T1000 (cell line): ENCODE measurements at regions not wholly inside any gene's neighbourhood (a gene's known extent, or its start where the extent isn't known, plus 50 kb on each side); places are given as distances from the start of the nearest gene placed in this dataset.
"Not testable (repeated sequence)": the region's sequence is repeated elsewhere in the genome, so short reads cannot be mapped to it uniquely, and the experiment has no call there.

Experiments
- DNase-seq: peaks from one replicate; lab custom pipeline; 2025; ENCODE audit warnings: mixed read lengths; lab: John Stamatoyannopoulos, UW

DNA sequence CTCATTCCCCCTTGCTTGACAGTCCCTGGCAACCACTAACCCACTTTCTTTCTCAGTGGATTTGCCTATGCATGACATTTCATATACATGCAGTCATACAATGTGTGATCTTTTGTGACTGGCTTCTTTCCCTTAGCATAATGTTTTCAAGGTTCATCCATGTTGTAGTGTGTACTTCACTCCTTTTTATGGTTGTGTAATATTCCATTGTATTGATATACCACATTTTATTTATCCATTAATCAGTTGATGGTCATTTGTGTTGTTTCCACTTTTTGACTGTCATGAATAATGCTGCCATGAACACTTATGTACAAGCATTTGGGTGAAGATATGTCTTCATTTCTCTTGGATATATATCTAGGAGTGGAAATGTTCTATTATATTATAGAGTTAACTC is 127.7 kb upstream of the GRIK3 start:
- DNase-seq = no peak

DNA sequence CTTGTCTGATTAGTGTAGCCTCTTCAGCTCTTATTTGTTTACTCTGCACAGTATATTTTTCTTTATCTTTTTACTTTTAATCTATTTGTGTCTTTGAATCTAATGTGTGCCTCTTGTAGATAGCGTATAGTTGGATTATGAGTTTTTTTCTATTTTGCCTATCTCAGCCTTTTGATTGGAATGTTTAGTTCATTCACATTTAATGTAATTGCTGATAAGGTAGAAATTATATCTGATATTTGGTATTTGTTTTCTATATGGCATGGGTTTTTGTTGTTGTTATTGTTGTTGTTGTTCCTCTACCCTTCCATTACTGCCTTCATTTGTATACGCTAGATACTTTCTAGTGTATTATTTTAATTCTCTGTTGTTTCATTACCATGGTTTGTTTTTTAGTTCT is 131.7 kb upstream of the GRIK3 start:
- DNase-seq = no peak

DNA sequence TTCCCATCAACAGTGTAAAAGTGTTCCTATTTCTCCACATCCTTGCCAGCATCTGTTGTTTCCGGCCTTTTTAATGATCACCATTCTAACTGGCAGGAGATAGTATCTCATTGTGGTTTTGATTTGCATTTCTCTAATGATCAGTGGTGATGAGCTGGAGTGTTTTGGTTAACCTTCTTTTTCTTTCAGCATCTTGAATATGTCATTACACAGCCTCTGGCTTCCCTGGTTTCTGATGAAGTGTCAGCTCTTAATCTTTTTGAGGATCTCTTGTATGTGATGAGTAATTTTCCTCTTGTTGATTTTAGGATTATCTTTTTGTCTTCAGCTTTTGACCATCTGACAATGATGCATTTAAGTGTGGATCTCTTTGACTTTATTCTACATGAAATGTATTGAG is 133.2 kb upstream of the GRIK3 start:
- DNase-seq = no peak

DNA sequence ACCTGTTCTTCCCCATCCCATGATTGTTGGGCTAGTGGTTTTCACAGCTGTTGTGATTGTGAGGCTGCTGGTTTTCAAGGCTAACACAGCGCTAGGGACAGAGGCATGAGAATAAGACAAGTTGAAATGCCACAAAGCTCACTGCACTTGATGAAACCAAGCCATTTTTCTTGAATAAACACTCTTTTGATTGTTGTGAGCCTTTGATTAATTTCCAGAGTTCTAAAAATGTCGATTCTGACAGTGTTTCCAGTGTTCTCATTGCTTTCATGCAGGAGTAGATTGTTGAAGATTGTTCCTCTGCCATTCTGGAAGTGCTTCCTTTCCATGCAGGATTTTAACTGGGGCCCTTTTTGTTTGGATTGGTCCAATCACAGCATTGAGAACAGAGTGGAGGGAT is 134.9 kb upstream of the GRIK3 start:
- DNase-seq = no peak

DNA sequence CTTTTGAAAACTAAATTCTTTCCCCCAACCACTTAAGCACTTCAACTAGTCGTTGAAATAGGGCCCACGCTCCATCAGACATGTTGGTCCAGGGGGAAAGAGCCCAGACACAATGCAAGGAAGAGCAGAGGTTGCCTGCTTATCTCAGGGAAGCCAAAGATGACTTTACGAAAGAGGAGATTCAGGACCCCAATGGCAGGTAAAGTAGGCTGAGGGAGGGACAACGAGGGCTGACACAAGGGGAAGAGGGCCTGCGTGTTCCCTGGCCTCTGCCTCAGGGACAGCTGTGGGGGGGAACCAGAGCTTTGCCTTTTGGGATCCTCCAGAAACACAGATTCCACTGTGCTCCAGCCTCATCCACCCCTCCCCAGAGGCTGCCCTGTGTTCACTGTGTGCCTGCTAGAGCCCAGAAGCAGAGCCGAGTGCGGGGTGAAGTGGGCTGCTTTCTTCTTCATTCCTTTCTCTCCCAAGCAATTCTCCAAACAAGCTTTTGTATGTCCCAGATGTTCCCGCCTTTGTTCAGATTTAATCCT is 135.5 kb upstream of the GRIK3 start:
- no peak for DNase-seq

DNA sequence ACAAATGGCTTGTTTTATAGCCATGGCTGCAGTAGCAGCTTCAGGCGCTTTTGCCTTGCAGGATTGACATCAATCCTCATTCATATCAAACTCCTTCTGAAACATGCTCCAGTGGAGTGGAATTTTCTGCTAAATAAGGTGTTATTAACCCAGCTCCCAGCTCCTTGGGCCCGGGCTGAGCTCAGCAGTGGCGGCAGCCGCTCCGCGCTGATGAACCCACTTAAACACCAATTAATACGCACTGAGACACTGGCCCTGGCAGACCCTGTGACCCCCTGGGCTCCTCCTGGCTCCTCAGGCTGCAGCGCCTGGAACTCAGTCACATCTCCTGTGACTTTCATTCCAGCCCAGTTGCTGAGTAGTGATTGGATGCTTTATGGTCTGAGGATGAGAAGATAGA is 137.4 kb upstream of the GRIK3 start:
- no peak for DNase-seq

DNA sequence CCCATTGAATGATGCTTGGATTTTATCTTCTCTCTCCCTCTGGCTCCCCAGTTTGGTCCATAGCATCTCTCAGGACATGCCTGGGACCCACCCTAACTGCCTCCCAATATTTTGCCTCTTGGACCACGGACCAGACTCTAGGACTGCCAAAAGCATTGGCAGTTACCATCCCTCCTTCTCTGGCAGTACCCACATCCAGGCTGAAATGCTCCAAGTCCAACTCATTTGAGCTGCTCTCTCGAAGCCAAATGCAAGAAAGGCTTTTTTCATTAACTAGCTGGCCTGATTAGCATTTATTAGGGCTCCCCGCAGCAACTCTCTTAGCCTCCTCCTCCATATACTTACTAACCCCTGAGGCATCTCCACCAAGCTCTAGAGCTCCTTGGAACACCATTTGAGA is 140.0 kb upstream of the GRIK3 start:
- DNase-seq = no peak

DNA sequence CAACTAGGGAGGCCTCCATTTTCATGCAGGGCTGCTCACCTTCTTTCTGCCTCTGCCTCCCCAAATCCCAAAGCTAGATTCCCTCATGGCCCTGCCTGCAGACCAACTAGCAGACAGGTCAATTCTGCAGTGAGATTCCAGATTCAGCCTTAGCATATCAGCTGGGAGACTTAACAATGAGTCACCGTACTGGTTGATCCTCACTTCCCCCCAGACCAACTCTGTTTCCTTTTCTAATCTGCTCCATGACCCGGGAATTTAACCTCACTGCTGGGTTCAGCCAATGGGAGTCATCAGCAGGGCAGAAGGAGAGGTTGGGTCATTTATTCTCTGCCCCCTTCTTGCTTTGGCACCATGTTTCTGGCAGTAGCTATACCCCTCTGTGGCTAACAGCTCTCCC is 140.6 kb upstream of the GRIK3 start:
- no peak for DNase-seq

DNA sequence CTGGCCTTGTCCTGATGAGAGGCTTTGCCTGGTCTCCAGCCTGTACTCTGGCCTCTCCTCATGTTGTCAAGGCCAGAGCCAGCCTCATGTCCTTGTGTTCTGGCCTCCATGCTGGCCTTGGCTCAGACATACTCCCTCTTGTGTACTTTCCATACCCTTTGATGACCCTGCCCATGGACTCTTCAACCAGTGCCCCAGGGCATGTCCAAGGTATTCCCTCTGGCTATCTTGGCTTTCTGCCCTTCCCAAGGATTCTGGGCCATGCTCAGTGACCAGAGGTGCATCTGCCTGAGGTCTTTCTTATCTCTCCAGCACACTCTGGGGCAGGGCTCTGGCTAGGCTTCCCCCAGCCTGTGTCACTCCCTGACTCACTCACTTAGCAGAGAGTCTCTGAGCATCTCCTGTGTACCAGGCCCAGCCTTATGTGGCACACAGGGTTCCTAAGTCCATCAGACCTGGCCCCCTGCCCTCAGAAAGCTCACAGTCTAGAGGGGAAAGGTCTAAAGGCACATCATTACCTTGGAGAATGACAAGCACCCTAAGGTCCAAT is 141.4 kb upstream of the GRIK3 start:
- DNase-seq = no peak

DNA sequence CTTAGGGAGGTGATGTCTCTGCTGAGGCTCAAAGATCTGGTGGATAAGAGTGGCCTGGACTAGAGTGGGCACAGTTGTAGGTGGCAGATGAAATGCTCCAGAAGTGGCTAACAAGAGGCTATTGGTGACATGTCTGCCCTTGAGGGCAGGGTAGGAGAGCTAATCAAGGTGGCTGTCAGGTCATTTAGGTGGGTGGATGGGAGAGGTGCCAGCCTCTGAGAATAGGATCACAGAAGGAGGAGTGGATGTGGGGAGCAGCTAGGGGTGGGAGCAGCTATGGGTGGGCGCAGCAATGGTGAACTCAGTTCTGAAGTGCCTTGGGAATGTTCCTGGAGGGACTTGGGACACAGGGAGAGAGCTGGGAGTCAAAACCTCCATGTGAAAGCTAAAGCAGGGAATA is 142.0 kb upstream of the GRIK3 start:
- DNase-seq = no peak

DNA sequence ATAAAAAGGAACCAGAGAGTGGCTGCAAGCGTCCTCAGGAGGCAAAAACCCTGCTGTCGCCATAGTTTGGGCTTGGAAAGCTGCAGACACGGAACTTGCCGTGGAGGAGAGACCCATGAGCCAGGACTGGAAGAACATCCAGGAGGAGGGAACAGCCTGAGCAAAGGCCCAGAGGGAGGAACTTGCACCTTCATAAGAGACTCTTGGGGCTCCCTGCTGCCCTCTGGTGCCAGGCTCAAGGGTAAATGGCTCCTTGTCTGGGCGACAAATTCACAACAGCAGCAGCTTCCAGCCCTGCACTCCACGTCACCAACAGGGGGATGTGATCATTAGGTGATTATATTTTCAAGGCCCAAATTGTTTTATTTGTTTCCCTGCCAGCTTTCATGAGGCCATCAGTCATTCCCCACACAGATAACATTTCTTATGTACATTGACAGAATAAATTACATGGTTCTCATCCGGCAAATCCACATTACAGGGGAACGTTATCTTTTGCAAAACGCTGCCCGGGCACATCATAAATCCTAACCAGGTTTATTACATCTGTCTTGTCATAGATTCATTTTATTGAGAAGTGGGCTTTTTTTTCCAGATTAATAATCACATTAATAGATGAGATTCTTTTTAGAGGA is 143.0 kb upstream of the GRIK3 start:
- no peak for DNase-seq

DNA sequence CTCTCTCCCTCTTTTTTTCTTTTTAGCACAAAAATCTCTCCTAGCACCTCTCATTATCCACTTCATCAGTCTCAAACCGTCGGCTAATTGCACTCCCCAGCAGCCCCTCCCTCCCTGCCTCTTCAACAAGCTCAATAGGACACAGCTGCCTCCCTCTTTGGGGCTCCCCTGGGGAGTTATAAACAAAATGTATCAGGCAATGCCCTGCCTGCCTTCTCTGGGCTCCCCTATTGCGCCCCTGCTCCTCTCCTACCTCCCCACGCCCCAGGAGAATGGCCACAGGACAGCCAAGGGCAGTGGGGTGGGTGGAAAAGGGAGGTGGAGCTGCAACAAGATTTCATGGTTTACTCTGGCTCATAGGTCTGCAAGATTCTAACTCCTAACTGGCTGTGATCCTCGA is 147.1 kb upstream of the GRIK3 start:
- DNase-seq = no peak

DNA sequence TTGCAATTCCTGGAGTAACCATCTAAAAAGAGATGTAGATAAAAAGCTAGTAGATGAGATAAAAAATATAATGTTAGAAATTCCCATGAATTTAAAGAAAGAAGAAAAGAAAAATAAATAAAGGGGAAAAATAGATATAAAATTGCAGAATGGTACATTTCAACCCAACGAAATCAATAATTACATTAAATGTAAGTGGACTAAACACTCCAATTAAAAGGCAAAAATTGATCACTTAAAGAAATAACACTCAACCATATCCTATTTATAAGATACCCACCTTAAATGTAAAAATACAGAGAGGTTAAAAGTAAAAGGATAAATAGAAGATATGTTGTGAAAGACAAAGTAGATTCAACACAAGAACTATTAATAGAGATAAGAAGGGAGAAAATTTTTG is 150.5 kb upstream of the GRIK3 start:
- no peak for DNase-seq

DNA sequence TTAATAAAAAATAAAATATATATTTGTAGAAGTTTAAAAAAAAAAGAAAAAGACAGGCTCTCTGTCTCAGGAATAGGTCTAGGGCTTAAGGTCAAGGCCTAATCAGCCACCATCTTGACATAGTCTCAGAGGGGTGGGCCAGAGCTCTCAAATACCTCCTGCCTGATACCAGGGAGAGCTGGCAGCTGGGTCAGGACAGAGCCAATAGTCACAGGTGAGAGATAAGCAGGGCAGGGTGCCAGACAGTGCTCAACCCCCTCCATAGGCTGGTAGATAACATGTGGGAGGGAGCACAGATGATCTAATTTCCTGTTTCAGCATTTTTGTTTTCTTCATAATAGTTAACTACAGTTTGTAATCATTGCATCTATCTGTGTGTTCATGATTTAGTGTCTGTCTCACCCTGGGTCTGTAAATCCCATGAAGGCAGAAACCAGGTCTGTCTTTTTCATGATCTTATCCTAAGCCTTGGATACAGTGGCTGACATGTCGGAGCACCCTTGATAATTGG is 152.0 kb upstream of the GRIK3 start:
- no peak for DNase-seq

DNA sequence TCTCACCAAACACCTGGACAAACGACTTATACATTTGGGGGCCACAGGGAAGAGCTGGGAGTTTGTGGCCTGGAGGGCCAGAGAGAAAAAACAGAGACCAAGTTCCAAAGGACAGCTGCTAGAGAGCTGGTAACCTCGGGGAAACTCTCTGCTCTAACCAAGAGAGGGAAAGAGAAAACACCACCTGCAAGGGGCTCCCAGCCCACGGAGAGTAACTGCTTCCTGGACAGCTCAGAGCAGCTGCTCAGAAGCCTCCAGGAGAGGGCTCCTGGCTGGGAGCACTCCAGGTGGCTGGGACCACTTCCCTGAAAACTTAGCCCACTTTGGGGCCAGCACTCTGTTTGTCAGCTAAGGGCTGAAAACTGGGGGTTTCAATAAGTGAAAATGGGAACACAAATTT is 154.8 kb upstream of the GRIK3 start:
- no peak for DNase-seq

DNA sequence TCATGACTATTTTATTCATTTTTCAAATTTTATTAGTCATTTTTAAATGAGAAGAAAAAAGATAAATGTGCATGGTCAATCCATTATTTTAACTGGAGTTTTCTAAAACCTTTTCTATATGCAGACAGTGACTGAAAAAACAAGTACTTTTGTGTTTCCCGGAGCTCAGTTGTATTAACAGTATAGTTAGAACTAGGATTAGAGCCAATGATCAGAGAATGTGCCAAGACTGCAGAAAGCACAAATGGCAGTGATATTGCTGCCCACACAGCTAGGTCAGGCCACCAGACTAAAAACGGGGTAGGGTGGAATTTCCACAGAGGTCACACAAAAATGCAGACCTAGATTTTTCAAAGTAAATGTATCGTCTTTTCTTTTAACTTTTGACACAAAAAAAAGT is 163.1 kb upstream of the GRIK3 start:
- no peak for DNase-seq

DNA sequence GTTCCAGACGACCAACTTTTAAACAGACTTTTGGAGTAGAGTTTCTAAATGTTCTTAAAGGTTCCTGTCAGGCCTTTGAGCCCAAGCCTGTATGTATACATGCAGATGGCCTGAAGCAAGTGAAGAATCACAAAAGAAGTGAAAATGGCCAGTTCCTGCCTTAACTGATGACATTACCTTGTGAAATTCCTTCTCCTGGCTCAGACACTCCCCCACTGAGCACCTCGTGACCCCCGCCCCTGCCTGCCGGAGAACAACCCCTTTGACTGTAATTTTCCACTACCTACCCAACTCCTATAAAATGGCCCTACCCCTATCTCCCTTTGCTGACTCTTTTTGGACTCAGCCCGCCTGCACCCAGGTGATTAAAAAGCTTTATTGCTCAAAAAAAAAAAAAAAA is 180.0 kb upstream of the GRIK3 start:
- not testable (repeated sequence) for DNase-seq

DNA sequence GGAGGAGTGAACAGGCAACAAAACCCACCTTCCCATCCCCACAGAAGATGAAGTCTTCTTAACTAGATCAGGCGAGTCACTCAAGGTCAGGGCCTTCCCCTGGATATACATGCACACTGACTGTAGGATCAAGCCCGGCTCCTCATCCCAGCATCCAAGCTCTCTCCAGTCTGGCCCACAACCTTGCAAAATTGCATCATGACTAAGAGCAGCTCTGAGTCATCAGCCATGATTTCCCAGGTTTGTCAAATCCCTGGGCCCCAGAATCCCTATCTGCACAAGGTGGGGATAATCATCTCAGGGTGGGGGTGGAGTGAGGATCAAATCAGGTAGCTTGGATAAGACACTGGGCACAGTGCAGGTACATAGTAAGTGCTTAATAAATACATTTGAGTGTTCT is 199.3 kb upstream of the GRIK3 start:
- no peak for DNase-seq

DNA sequence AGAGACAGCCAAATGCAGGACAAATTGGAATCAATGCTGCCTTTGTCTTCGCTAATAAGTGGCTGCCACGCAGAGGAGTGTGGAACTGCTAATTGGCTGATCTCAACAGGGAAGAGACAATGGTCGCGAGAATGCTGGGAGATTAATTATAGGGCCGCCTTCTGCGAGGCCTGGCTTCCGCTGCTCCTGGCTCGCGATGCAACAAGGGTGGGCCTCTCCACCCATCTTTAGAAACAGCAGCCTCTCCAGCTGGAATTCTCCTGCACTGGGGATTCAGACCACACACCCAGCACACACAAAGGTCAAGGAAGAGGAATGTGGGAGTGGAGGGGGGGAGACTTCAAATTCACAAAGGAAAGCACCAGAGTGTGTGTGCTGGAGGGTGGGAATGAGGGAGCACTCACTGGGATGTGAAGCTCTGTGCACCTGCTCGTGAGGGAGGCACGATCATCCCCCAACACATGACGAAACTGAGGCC is 200.7 kb upstream of the GRIK3 start:
- DNase-seq = no peak

DNA sequence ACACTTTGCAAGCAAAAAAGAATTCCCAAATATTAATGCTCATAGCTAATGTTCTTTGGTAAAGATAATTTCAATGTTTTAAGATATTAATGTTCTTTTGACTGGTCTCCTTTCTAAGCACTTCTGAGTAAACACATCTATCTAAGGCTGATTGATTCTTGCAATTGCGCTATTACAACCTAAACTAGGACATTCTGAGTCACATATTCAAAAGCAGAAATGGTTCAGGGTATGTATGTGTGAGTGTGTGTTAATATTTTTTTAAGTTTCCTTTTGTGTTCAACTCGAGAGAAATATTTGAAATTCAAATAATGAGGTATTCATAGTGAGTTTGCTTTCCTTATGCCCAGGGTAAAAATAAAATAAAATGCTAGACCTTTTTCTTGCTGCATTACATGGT is 203.6 kb upstream of the GRIK3 start:
- no peak for DNase-seq

DNA sequence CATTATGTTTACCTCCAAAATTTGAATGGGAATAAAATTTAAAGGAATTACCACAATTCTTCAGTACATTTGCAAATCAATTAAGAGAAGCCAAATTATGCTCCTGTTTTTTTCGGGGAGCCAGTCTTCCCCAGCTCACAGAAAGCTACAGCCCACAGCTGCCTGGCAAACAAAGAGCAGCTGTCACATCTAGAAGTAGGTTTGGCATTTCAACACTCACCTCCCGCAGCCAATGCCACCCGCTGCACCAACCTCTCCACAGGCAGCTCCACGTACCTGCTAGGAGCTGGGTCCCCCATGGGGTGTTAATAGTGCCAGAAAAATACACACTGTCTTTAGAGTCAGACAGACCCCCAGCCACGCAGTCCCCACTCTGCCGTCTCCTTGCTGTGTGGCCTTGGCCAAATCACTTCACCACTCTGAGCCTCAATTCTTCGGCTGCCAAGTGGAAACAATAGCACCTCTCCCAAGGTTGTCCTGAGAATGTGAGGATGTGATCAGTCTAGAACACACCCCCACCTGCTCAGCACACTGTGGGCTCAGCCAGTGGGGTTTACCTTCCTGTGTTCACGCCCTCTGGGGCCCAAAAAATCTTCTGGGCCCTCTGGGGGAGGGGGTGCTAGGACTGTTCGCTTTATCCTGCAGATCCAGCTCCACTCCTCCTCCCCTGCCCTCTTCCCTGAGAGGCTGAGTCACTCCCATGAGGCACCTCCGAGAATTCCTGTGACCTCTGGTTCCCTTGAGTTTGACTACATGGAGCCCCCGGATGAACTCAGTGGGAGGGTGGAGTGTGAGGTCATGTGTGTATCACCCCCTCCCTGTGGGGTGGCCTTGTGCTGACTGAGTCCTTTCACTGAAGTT is 204.3 kb upstream of the GRIK3 start:
- DNase-seq = no peak

DNA sequence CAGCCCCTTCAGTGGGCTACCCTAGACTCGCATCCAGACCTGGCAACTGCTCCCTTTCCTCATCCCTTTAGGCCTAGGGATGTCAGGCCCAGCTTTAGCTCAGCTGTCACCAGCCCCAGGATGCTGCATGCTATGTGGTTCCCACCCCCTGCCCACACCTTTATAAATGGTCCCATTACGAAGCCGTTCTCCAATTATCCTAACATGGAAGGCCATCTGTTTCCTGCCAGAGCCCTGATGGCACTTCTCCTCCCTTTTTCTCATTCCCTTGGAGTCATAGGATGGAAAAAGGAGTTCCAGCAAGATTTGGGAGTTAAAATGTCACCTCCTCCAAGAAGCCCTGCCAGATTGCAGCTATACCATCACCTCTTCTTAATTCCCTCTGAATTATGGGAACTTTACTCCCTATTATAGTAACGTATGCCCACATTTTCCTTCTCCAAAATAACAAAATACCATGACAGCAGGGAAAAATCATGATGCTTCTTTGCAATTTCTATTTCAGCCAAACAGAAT is 205.0 kb upstream of the GRIK3 start:
- DNase-seq = no peak

DNA sequence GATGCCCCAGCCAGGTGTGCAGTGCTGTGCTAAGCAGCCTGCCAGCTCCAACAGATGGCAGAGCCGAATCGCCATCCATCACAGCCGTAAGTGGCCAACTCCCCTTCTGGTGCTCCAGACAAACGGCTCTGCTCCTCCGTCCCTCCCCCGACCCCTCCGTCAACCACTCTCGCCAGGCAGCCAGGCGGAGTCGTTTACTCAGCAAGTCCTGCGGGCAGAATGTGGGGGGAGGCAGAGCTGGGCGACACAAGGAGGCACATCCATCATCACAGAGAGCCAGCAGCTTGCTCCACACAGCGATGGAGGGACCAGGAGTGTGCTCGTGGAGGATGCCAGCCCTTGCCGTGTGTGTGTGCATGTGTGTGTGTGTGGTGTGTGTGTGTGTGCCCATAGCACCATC is 206.6 kb upstream of the GRIK3 start:
- DNase-seq = no peak
